Activated T-cell treated with anti-CD3 and anti-CD28 coated beads, Interleukin-2, amount 50 U/mL, for 48 hours (primary cell): ENCODE measurements at regions not wholly inside any gene's neighbourhood (a gene's known extent, or its start where the extent isn't known, plus 50 kb on each side); places are given as distances from the start of the nearest gene placed in this dataset.

ENCODE experiments used
- DNase-seq, 2 experiments: peaks; one replicate each; pipeline ENCODE4 v3.0.0-alpha.2; 2020

GRCh38 chr1:163758977-163759670 is 437.4 kb downstream of the NUF2 start:
- no peak for DNase-seq

GRCh38 chr1:163761898-163762297 is 440.1 kb downstream of the NUF2 start:
- DNase-seq: no peak

- no peak for DNase-seq
Measured at GRCh38 chr1:163766257-163766918, 444.6 kb downstream of the NUF2 start.

GRCh38 chr1:163768576-163768975 is 446.8 kb downstream of the NUF2 start:
- DNase-seq: no peak

- DNase-seq: no peak
Measured at GRCh38 chr1:163770265-163770664, 448.5 kb downstream of the NUF2 start.

GRCh38 chr1:163771637-163772036 is 449.9 kb downstream of the NUF2 start:
- DNase-seq: no peak

- no peak for DNase-seq
Measured at GRCh38 chr1:163772246-163772645, 450.5 kb downstream of the NUF2 start.

GRCh38 chr1:163773396-163773795 is 451.6 kb downstream of the NUF2 start:
- no peak for DNase-seq

GRCh38 chr1:163774401-163774945 is 452.7 kb downstream of the NUF2 start:
- no peak for DNase-seq

- DNase-seq: no peak
Measured at GRCh38 chr1:163774978-163775620, 453.3 kb downstream of the NUF2 start.

- no peak for DNase-seq
Measured at GRCh38 chr1:163777205-163777604, 455.5 kb downstream of the NUF2 start.

- DNase-seq: no peak
Measured at GRCh38 chr1:163781146-163781545, 459.4 kb downstream of the NUF2 start.

GRCh38 chr1:163785868-163786405 is 464.2 kb downstream of the NUF2 start:
- DNase-seq: no peak

- DNase-seq: no peak
Measured at GRCh38 chr1:163789911-163790310, 468.2 kb downstream of the NUF2 start.

- DNase-seq: no peak
Measured at GRCh38 chr1:163794551-163794950, 472.8 kb downstream of the NUF2 start.

GRCh38 chr1:163796394-163796821 is 474.7 kb downstream of the NUF2 start:
- no peak for DNase-seq

- no peak for DNase-seq
Measured at GRCh38 chr1:163797816-163798215, 476.1 kb downstream of the NUF2 start.

GRCh38 chr1:163799190-163799805 is 477.5 kb downstream of the NUF2 start:
- DNase-seq: no peak

GRCh38 chr1:163807331-163808049 is 485.7 kb downstream of the NUF2 start:
- DNase-seq: no peak

- DNase-seq: no peak
Measured at GRCh38 chr1:163813251-163813650, 491.5 kb downstream of the NUF2 start.

- DNase-seq: no peak
Measured at GRCh38 chr1:163820226-163820625, 498.5 kb downstream of the NUF2 start.

- DNase-seq: no peak
Measured at GRCh38 chr1:163820766-163821165, 499.0 kb downstream of the NUF2 start.
